H9 (cell line): ENCODE measurements at regions not wholly inside any gene's neighbourhood (a gene's known extent, or its start where the extent isn't known, plus 50 kb on each side); places are given as distances from the start of the nearest gene placed in this dataset.

Experiments used
- DNase-seq: peaks from one replicate; pipeline ENCODE4 v3.0.0-alpha.2; 2017
- H2AFZ ChIP-seq: one replicate; pipeline ENCODE4 v1.6.1; 2013; ENCODE audit warnings: mild to moderate bottlenecking, low read length, control low read depth, moderate library complexity
- H2AK5ac ChIP-seq: 2 replicates; pipeline ENCODE4 v1.6.1; 2013; ENCODE audit warnings: low read length, control low read depth, mixed read lengths; ENCODE audit not compliant: insufficient read length
- H2BK120ac ChIP-seq: one replicate; pipeline ENCODE4 v1.6.1; 2013; ENCODE audit warnings: low read depth, mild to moderate bottlenecking, low read length, control low read depth, inconsistent platforms; ENCODE audit not compliant: poor library complexity, severe bottlenecking
- H2BK12ac ChIP-seq: 2 replicates; pipeline ENCODE4 v1.6.1; 2013; ENCODE audit warnings: low read length, control low read depth, mixed read lengths, low read depth; ENCODE audit not compliant: insufficient read length
- H2BK15ac ChIP-seq: 2 replicates; pipeline ENCODE4 v1.6.1; 2013; ENCODE audit warnings: low read depth, low read length, control low read depth
- H2BK20ac ChIP-seq: one replicate; pipeline ENCODE4 v1.6.1; 2013; ENCODE audit warnings: low read depth, mild to moderate bottlenecking, low read length, control low read depth, inconsistent platforms; ENCODE audit not compliant: poor library complexity, severe bottlenecking
- H2BK5ac ChIP-seq: 2 replicates; pipeline ENCODE4 v1.6.1; 2013; ENCODE audit warnings: low read length, control low read depth, mixed read lengths; ENCODE audit not compliant: insufficient read length
- H3K14ac ChIP-seq: 2 replicates; pipeline ENCODE4 v1.6.1; 2013; ENCODE audit warnings: low read length, control low read depth; ENCODE audit not compliant: insufficient read depth
- H3K18ac ChIP-seq: 2 replicates; pipeline ENCODE4 v1.6.1; 2013; ENCODE audit warnings: low read depth, mild to moderate bottlenecking, mixed read lengths, low read length, control low read depth; ENCODE audit not compliant: insufficient read length
- H3K23ac ChIP-seq: 2 replicates; pipeline ENCODE4 v1.6.1; 2013; ENCODE audit warnings: low read length, control low read depth, mixed read lengths, low read depth; ENCODE audit not compliant: insufficient read length
- H3K23me2 ChIP-seq: 2 replicates; pipeline ENCODE4 v1.6.1; 2013; ENCODE audit warnings: low read depth, mild to moderate bottlenecking, mixed read lengths, low read length, control low read depth; ENCODE audit not compliant: insufficient read length, poor library complexity, severe bottlenecking
- H3K27ac ChIP-seq: 2 replicates; pipeline ENCODE4 v1.5.1; 2013; ENCODE audit warnings: low read length, control low read depth, mixed read lengths, low read depth; ENCODE audit not compliant: insufficient read length
- H3K27me3 ChIP-seq: 2 replicates; pipeline ENCODE4 v1.6.1; 2013; ENCODE audit warnings: low read length, control low read depth, inconsistent platforms; ENCODE audit not compliant: insufficient read depth
- H3K4ac ChIP-seq: 2 replicates; pipeline ENCODE4 v1.6.1; 2013; ENCODE audit warnings: low read depth, mild to moderate bottlenecking, control low read depth, inconsistent platforms, low read length, moderate library complexity
- H3K4me1 ChIP-seq: 2 replicates; pipeline ENCODE4 v1.6.1; 2013; ENCODE audit warnings: low read length, control low read depth, inconsistent platforms; ENCODE audit not compliant: insufficient read depth
- H3K4me2 ChIP-seq: 2 replicates; pipeline ENCODE4 v1.6.1; 2013; ENCODE audit warnings: low read length, control low read depth, mixed read lengths; ENCODE audit not compliant: insufficient read length, insufficient read depth
- H3K56ac ChIP-seq: 2 replicates; pipeline ENCODE4 v1.6.1; 2013; ENCODE audit warnings: low read depth, mild to moderate bottlenecking, mixed read lengths, low read length, control low read depth; ENCODE audit not compliant: insufficient read length
- H3K79me1 ChIP-seq: 2 replicates; pipeline ENCODE4 v1.6.1; 2013; ENCODE audit warnings: low read depth, mild to moderate bottlenecking, moderate library complexity, low read length, control low read depth, inconsistent platforms; ENCODE audit not compliant: insufficient read depth, poor library complexity, severe bottlenecking
- H3K79me2 ChIP-seq: 2 replicates; pipeline ENCODE4 v1.6.1; 2013; ENCODE audit warnings: low read length, control low read depth, inconsistent platforms; ENCODE audit not compliant: insufficient read depth
- H3K9ac ChIP-seq: 2 replicates; pipeline ENCODE4 v1.6.1; 2013; ENCODE audit warnings: low read length, control low read depth, mixed read lengths; ENCODE audit not compliant: insufficient read length; ENCODE audit errors: extremely low read depth
- H3K9me3 ChIP-seq: one replicate; pipeline ENCODE4 v1.6.1; 2013; ENCODE audit warnings: low read depth, low read length, inconsistent platforms; ENCODE audit not compliant: control insufficient read depth
- H3T11ph ChIP-seq: one replicate; pipeline ENCODE4 v1.6.1; 2013; ENCODE audit warnings: mild to moderate bottlenecking, low read length, control low read depth, inconsistent platforms
- H4K20me1 ChIP-seq: one replicate; pipeline ENCODE4 v1.6.1; 2013; ENCODE audit not compliant: control insufficient read depth, insufficient read length, insufficient read depth
- H4K5ac ChIP-seq: 2 replicates; pipeline ENCODE4 v1.6.1; 2013; ENCODE audit warnings: low read depth, mild to moderate bottlenecking, mixed read lengths, low read length, control low read depth; ENCODE audit not compliant: insufficient read length
- H4K8ac ChIP-seq: replicated peaks from 2 replicates; pipeline ENCODE4 v1.6.1; 2013; ENCODE audit warnings: low read length, control low read depth, mixed read lengths, low read depth; ENCODE audit not compliant: insufficient read length
- H4K91ac ChIP-seq: 2 replicates; pipeline ENCODE4 v1.6.1; 2013; ENCODE audit warnings: low read depth, mild to moderate bottlenecking, moderate library complexity, mixed read lengths, low read length, control low read depth; ENCODE audit not compliant: insufficient read length
- H3K27ac Mint-ChIP-seq, 3 experiments: 2 replicates in 2 of 3; 3 replicates in 1 of 3; pipeline ENCODE4 v1.8.0; 2020 to 2021; ENCODE audit warnings: mixed read lengths in 3 of 3, mild to moderate bottlenecking in 1 of 3, moderate library complexity in 1 of 3
- H3K27me3 Mint-ChIP-seq: 2 replicates; pipeline ENCODE4 v1.8.0; 2021; ENCODE audit warnings: low read depth, mild to moderate bottlenecking, moderate library complexity, mixed read lengths
- H3K36me3 Mint-ChIP-seq, 3 experiments: 2 replicates in 2 of 3; 3 replicates in 1 of 3; pipeline ENCODE4 v1.8.0; 2020 to 2021; ENCODE audit warnings: low read depth in 3 of 3, mixed read lengths in 3 of 3; ENCODE audit not compliant: insufficient read depth in 1 of 3
- H3K4me1 Mint-ChIP-seq, 2 experiments: 2 replicates each; pipeline ENCODE4 v1.8.0; 2020; ENCODE audit warnings: mixed read lengths in 2 of 2
- H3K4me3 Mint-ChIP-seq, 2 experiments: 2 replicates in 1 of 2; 3 replicates in 1 of 2; pipeline ENCODE4 v1.8.0; 2020 to 2021; ENCODE audit warnings: mild to moderate bottlenecking in 2 of 2, mixed read lengths in 2 of 2, moderate library complexity in 1 of 2
- H3K9me3 Mint-ChIP-seq, 2 experiments: 2 replicates in 1 of 2; 3 replicates in 1 of 2; pipeline ENCODE4 v1.8.0; 2020; ENCODE audit warnings: mild to moderate bottlenecking in 2 of 2, mixed read lengths in 2 of 2, moderate library complexity in 1 of 2
- CTCF ChIP-seq: fragments of 200-600 bp; sonication (generic); conservative IDR thresholded peaks from 3 replicates; pipeline ENCODE4 v1.8.0; 2021; ENCODE audit warnings: antibody characterized with exemption, mild to moderate bottlenecking
- WGBS: extraction: QIAGEN DNeasy Blood & Tissue Kit; methylation state at CpG from one replicate; pipeline ENCODE4 v1.1.7; 2013; ENCODE audit warnings: missing lambda C conversion rate, low lambda C conversion rate, mixed read lengths; ENCODE audit not compliant: insufficient read length; ENCODE audit errors: extremely low coverage; 5-methylcytosine and 5-hydroxymethylcytosine counted together

- H3K4me1 Mint-ChIP-seq = peaks cover 2 to 6% of the 10 kb centered on the region in 2 experiments; a peak in 3 of 4 replicates
- no peak overlapping the region for H3K14ac ChIP-seq
- H3K9me3 ChIP-seq = no peaks in the 10 kb centered on the region
- no peaks in the 10 kb centered on the region for H3K79me1 ChIP-seq
- no peaks in the 10 kb centered on the region; the same call in 1 of the 2 replicates for H3K27me3 Mint-ChIP-seq
- no peak overlapping the region for H3K4me2 ChIP-seq
- H3K9me3 Mint-ChIP-seq = no peaks in the 10 kb centered on the region
- no peak overlapping the region for H3K23ac ChIP-seq
- H2BK20ac ChIP-seq = no peak overlapping the region
- no peak overlapping the region for H3K9ac ChIP-seq
- no peak for DNase-seq
- H3K4ac ChIP-seq = no peak overlapping the region
- no peaks in the 10 kb centered on the region for H3K27me3 ChIP-seq
- no peak overlapping the region for H3K18ac ChIP-seq
- no peak overlapping the region for H3K56ac ChIP-seq
- no peak overlapping the region for H4K8ac ChIP-seq
- no peak overlapping the region for H4K91ac ChIP-seq
- TF ChIP-seq CTCF = no peak
- no peak overlapping the region for H3K27ac Mint-ChIP-seq
- H3K23me2 ChIP-seq = no peaks in the 10 kb centered on the region
- H2BK15ac ChIP-seq = no peak overlapping the region
- H4K20me1 ChIP-seq = no peaks in the 10 kb centered on the region
- no peak overlapping the region for H4K5ac ChIP-seq
- no CpG with 5 or more reads among the region's 8 CpGs for WGBS
- H2BK12ac ChIP-seq = no peak overlapping the region
- no peak overlapping the region for H2AFZ ChIP-seq
- H2BK5ac ChIP-seq = no peak overlapping the region
- H3T11ph ChIP-seq = no peak overlapping the region
- H3K4me3 Mint-ChIP-seq = no peak overlapping the region
- H2BK120ac ChIP-seq = no peak overlapping the region
- no peaks in the 10 kb centered on the region for H3K4me1 ChIP-seq
- no peaks in the 10 kb centered on the region for H3K79me2 ChIP-seq
- H2AK5ac ChIP-seq = no peak overlapping the region
- H3K27ac ChIP-seq = no peak overlapping the region
- H3K36me3 Mint-ChIP-seq = no peaks in the 10 kb centered on the region
These were observed 187.9 kb downstream of the PALM2AKAP2 start for GRCh38 chr9:109967651-109968642.
